ENCODE measurements at regions not wholly inside any gene's neighbourhood (a gene's known extent, or its start where the extent isn't known, plus 50 kb on each side); places are given as distances from the start of the nearest gene placed in this dataset.
A peak's percentile ranks its signal among the peaks of the same experiment; 100 is the strongest.
"Not testable (repeated sequence)": the region's sequence is repeated elsewhere in the genome, so short reads cannot be mapped to it uniquely, and the experiment has no call there.

GRCh38 chr6:84882768-84883766 is 118.7 kb upstream of the TBX18 start:
- DNase-seq (ENCODE audit: low read depth), result peak; percentile 84
- H3K4me3 ChIP-seq (ENCODE audit: control insufficient read depth, low read depth, low read length), result no peak overlapping the region
- TF ChIP-seq CTCF (conservative IDR thresholded peaks at IDR 0.05; ENCODE audit: control insufficient read depth, insufficient read depth, low read depth, low read length), result no peak

GRCh38 chr6:84879385-84879784 is 115.0 kb upstream of the TBX18 start:
- H3K4me3 ChIP-seq (ENCODE audit: control insufficient read depth, low read depth, low read length); DNase-seq (ENCODE audit: low read depth): not testable (repeated sequence)

DNA sequence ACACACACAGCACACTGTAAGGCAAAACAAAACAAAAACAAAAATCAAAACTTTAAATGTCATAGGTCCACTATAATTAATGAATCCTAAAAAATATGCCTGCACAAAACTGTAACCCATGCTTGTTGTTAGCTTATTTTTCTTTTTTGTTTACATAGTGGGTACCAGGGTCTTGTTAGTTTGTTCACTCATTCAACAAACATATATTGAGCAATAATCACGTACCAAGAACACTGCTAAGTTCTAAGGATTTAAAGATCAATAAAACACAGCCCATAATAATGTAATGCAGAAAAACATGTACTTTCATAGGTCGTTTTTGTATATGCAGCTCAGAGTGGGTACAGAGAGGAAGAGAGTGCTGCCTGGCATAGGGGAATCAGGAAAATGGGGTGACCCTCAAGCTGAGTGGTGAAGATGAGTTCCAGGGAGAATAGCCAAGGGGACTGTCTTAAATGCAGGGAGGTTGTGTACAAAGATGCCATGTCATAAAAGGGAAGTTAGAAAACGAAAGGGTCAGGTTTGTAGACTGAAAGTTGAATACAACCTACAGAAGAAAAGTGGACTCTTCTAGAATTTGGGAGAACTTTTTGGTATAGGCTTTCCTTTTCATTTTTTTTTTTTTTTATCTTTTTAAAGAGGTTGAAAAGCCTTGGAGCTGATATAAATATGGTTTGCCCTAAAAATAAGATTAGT is 113.3 kb upstream of the TBX18 start:
- H3K4me3 ChIP-seq (ENCODE audit: control insufficient read depth, low read depth, low read length), result no peak overlapping the region
- TF ChIP-seq CTCF (conservative IDR thresholded peaks at IDR 0.05; ENCODE audit: control insufficient read depth, insufficient read depth, low read depth, low read length), result no peak
- no peak for DNase-seq (ENCODE audit: low read depth)

DNA sequence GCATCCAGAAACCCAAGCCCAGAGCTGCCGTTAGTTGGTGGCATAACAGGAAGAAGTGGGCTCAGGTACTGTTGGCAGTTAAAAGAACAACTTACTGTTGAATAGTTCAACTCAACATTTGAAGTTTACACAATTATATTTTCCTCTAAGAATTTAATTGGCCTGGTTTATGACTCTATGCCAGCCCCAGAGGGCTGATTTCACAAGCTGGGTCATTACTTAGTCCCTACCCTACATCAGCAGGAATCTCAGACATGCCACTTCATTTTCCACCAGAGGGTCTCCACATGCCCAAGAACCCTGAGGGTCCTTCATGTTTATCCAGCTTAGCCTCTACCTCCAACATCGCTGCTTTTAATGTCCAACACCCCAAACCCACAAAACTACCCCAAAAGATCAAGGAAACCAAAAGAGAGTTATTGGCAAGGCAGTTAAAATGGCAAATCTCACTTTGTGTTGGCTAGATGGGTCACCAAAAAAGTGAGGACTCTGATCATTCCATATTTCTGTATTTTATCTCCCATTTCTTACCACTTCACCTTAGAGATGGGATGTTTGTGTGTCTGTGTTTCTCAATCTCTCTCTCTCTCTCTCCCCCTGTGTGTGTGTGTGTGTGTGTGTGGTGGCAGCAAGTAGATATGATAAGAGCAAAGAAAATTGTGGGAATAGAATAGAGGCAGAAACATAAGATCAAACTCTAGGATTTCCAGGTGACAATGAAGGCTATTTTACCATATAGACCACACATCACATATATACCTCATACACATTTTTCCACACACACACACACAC is 112.5 kb upstream of the TBX18 start:
- no peak for TF ChIP-seq CTCF (conservative IDR thresholded peaks at IDR 0.05; ENCODE audit: control insufficient read depth, insufficient read depth, low read depth, low read length)
- H3K4me3 ChIP-seq (ENCODE audit: control insufficient read depth, low read depth, low read length), result no peak overlapping the region
- no peak for DNase-seq (ENCODE audit: low read depth)

DNA sequence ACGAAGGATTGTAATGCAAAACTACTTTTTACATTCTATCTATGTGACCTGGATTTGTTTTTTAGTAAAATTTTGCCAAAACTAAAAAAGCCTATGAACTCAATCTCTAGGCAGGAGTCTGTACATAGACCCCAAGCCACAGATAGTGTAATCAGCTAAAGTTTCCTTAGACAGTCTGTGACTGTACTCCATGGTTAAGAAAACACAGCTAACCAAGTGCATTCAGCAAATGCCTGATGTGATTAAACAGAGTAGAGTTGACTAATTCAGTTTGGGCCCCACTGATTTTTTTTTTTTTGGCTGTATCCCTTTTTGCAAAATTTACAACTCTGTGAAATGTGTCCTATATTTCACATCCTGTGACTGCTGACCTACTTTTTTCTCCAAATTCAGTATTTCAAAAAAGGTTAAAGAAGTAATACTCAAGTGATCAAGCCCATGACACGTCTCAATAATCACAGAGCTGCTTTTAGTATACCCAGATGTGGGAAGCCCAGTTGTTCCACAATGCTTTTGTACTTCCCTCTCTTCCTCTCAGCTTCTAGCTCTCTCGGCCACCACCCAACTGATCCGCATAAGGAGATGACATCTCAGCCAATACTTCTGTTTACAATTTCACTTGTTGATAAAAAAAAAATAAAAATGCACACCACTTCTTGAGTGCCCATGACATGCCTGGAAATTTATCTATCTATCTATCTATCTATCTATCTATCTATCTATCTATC is 108.8 kb upstream of the TBX18 start:
- peak; percentile 49 for DNase-seq (ENCODE audit: low read depth)
- H3K4me3 ChIP-seq (ENCODE audit: control insufficient read depth, low read depth, low read length), result no peak overlapping the region
- TF ChIP-seq CTCF (conservative IDR thresholded peaks at IDR 0.05; ENCODE audit: control insufficient read depth, insufficient read depth, low read depth, low read length), result no peak

DNA sequence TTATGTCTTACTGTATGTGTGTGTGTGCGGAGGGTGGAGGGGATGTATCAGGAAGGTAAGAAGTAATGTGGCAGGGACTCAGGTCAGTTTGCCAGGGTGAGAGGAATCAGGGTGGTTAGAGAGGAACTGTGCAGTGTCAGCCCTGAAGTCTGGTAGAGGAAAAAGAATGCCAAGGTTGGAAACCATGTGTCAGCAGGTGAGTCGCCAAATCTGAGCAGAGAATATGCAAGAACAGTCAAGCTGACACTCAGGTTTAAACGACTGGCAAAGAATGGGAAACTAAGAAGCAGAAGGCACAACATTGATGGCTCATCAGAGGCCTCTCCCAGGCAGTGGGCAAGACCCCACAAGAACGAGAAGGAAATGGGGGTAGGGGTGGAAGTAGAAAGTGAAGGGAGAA is 107.5 kb upstream of the TBX18 start:
- DNase-seq (ENCODE audit: low read depth), result no peak
- H3K4me3 ChIP-seq (ENCODE audit: control insufficient read depth, low read depth, low read length), result no peak overlapping the region
- TF ChIP-seq CTCF (conservative IDR thresholded peaks at IDR 0.05; ENCODE audit: control insufficient read depth, insufficient read depth, low read depth, low read length), result no peak

Data from fibroblast of mammary gland (primary cell).